ENCODE measurements at regions not wholly inside any gene's neighbourhood (a gene's known extent, or its start where the extent isn't known, plus 50 kb on each side); places are given as distances from the start of the nearest gene placed in this dataset.

DNA sequence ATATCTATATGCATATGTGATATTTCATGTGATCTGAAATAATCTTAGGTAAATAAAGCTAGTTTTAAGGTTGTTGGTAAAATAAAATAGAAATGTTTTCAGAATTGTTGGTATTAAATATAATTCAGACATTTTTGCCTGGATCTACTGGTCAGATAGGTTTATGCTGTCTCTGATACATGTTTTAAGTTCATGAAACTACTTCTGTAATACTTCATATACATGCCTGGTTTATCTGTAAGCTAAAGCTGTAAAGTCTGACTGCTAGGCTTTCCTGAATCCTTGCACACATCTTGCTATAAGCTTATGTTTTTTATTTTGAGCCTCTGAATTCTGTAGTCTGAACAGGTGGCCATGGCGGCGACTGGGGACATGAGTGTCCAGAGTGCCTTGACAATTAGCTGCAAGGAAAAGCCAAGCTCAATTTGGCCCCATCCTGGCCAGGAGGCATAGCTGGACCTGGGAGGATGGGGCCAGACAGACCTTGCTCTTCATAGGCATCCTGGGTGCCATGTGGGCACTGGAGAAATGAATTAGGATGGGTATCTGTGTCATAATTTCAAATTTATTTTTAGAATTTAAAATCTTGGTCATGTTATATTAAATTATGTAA lies 241.0 kb upstream of the UBASH3B start:
- TF ChIP-seq, protein P1, sequence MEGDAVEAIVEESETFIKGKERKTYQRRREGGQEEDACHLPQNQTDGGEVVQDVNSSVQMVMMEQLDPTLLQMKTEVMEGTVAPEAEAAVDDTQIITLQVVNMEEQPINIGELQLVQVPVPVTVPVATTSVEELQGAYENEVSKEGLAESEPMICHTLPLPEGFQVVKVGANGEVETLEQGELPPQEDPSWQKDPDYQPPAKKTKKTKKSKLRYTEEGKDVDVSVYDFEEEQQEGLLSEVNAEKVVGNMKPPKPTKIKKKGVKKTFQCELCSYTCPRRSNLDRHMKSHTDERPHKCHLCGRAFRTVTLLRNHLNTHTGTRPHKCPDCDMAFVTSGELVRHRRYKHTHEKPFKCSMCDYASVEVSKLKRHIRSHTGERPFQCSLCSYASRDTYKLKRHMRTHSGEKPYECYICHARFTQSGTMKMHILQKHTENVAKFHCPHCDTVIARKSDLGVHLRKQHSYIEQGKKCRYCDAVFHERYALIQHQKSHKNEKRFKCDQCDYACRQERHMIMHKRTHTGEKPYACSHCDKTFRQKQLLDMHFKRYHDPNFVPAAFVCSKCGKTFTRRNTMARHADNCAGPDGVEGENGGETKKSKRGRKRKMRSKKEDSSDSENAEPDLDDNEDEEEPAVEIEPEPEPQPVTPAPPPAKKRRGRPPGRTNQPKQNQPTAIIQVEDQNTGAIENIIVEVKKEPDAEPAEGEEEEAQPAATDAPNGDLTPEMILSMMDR (IDR thresholded peaks at IDR 0.05; ENCODE audit: borderline replicate concordance, extremely low read depth, low read length, poor library complexity, severe bottlenecking), result no peak
- no peak for TF ChIP-seq EZH2 (IDR thresholded peaks at IDR 0.05; ENCODE audit: borderline replicate concordance, low read depth, low read length, severe bottlenecking)
